ENCODE measurements at regions not wholly inside any gene's neighbourhood (a gene's known extent, or its start where the extent isn't known, plus 50 kb on each side); places are given as distances from the start of the nearest gene placed in this dataset.

DNA sequence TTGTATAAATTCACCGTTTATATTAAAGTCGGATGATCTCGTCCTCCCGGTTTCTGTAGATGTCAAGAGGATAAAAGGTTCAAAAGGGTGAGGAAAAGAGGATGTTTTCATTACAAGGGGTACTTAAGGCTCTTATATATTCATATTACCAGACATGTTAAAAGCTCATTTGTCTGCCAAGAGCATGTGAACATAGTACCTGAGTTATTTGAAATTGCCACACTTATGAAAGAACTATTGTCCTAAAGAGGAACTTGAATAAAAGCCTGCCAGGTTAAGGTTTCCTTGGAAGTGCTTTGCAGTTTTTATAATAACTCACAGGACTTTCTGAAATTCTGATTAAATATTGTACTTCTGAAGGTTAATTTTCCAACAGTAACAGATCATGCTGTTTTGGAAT lies 1915.1 kb downstream of the MAT2B start (continued):
- TF ChIP-seq NR2F2 (IDR thresholded peaks at IDR 0.05), result no peak

DNA sequence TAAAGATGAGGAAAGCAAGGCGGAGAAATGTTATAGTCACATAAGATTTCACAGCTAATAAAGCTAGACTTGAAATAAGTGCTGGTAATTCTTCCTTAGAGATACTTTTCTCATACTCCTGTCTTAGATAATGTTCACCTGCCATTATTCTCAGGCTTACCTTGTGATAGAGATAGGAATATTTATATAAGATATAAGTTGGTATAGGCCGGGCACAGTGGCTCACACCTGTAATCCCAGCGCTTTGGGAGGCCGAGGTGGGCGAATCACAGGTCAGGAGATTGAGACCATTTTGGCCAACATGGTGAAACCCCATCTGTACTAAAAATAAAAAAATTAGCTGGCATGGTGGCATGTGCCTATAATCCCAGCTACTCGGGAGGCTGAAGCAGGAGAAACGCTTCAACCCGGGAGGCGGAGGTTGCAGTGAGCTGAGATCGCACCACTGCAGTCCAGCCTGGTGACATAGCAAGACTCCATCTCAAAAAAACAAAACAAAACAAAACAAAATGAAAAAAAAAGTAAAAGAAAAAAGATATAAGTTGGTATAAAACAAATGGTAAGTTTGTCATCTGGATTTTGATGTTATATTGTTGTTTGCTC lies 1918.4 kb downstream of the MAT2B start:
- no peak for DNase-seq (ENCODE audit: low spot score)
- Histone ChIP-seq H3K36me3 (ENCODE audit: control insufficient read depth in 4 of 4, insufficient read depth in 3 of 4, low read depth in 1 of 4, low read length in 3 of 4) (no peaks in the 10 kb centered on the region), H3K9me3 (ENCODE audit: control insufficient read depth in 4 of 4, low read length in 3 of 4) (no peaks in the 10 kb centered on the region), H3K27me3 (ENCODE audit: control insufficient read depth in 4 of 4, insufficient read depth in 4 of 4, low read length in 3 of 4) (no peaks in the 10 kb centered on the region), H3K4me1 (ENCODE audit: control insufficient read depth in 4 of 4, insufficient read depth in 4 of 4, low read length in 3 of 4) (no peaks in the 10 kb centered on the region), H3K27ac (ENCODE audit: low read depth in 1 of 2, low read length in 2 of 2) (no peak overlapping the region), H3K4me3 (ENCODE audit: low read depth in 1 of 3, low read length in 3 of 3) (no peak overlapping the region), H3K9ac (ENCODE audit: low read depth in 1 of 2, low read length in 2 of 2) (no peak overlapping the region)
- no peak for TF ChIP-seq HNF4A (conservative IDR thresholded peaks at IDR 0.05)
- WGBS, result 89% methylated on average over 10 of the region's 10 CpGs

DNA sequence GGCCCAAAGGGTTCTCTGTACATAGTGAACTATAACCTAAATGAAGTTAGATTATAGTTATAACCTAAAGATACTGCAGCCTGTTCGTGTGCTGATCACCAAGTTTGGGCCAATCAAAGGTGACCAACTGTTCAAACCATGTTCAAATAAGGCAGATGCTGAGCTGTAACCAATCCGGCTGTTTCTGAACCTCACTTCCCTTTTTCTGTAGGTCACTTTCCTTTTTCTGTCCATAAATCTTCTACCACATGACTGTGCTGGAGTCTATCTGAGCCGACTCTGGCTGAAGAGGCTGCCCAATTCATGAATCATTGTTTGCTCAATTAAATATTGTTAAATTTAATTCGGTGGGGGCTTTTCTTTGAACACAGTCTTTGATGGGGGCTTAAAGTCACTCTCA lies 1920.2 kb downstream of the MAT2B start:
- DNase-seq (ENCODE audit: low spot score), result no peak
- no peak for TF ChIP-seq RAD21 (IDR thresholded peaks at IDR 0.05)
- TF ChIP-seq YY1 (IDR thresholded peaks at IDR 0.05), result no peak
- no peak for TF ChIP-seq FOXA2 (IDR thresholded peaks at IDR 0.05)
- no peak for TF ChIP-seq HNF4A (conservative IDR thresholded peaks at IDR 0.05)
- no peak for TF ChIP-seq JUND (IDR thresholded peaks at IDR 0.05)
- TF ChIP-seq, protein P1, sequence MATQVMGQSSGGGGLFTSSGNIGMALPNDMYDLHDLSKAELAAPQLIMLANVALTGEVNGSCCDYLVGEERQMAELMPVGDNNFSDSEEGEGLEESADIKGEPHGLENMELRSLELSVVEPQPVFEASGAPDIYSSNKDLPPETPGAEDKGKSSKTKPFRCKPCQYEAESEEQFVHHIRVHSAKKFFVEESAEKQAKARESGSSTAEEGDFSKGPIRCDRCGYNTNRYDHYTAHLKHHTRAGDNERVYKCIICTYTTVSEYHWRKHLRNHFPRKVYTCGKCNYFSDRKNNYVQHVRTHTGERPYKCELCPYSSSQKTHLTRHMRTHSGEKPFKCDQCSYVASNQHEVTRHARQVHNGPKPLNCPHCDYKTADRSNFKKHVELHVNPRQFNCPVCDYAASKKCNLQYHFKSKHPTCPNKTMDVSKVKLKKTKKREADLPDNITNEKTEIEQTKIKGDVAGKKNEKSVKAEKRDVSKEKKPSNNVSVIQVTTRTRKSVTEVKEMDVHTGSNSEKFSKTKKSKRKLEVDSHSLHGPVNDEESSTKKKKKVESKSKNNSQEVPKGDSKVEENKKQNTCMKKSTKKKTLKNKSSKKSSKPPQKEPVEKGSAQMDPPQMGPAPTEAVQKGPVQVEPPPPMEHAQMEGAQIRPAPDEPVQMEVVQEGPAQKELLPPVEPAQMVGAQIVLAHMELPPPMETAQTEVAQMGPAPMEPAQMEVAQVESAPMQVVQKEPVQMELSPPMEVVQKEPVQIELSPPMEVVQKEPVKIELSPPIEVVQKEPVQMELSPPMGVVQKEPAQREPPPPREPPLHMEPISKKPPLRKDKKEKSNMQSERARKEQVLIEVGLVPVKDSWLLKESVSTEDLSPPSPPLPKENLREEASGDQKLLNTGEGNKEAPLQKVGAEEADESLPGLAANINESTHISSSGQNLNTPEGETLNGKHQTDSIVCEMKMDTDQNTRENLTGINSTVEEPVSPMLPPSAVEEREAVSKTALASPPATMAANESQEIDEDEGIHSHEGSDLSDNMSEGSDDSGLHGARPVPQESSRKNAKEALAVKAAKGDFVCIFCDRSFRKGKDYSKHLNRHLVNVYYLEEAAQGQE (IDR thresholded peaks at IDR 0.05), result no peak
- no peak for TF ChIP-seq TAF1 (conservative IDR thresholded peaks at IDR 0.05)
- TF ChIP-seq RXRA (IDR thresholded peaks at IDR 0.05), result no peak
- no peak for TF ChIP-seq NR2F2 (IDR thresholded peaks at IDR 0.05)
- no peak for TF ChIP-seq EGR1 (IDR thresholded peaks at IDR 0.05; ENCODE audit: low read depth in 2 of 2)
- TF ChIP-seq, protein P2, sequence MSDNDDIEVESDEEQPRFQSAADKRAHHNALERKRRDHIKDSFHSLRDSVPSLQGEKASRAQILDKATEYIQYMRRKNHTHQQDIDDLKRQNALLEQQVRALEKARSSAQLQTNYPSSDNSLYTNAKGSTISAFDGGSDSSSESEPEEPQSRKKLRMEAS (IDR thresholded peaks at IDR 0.05), result no peak
- Histone ChIP-seq H3K4me3 (ENCODE audit: low read depth in 1 of 3, low read length in 3 of 3) (no peak overlapping the region), H3K9ac (ENCODE audit: low read depth in 1 of 2, low read length in 2 of 2) (no peak overlapping the region), H3K9me3 (ENCODE audit: control insufficient read depth in 4 of 4, low read length in 3 of 4) (no peaks in the 10 kb centered on the region), H3K4me1 (ENCODE audit: control insufficient read depth in 4 of 4, insufficient read depth in 4 of 4, low read length in 3 of 4) (no peaks in the 10 kb centered on the region), H3K36me3 (ENCODE audit: control insufficient read depth in 4 of 4, insufficient read depth in 3 of 4, low read depth in 1 of 4, low read length in 3 of 4) (no peaks in the 10 kb centered on the region), H3K27ac (ENCODE audit: low read depth in 1 of 2, low read length in 2 of 2) (no peak overlapping the region), H3K27me3 (ENCODE audit: control insufficient read depth in 4 of 4, insufficient read depth in 4 of 4, low read length in 3 of 4) (no peaks in the 10 kb centered on the region)
- 64% methylated on average over 4 of the region's 4 CpGs for WGBS

DNA sequence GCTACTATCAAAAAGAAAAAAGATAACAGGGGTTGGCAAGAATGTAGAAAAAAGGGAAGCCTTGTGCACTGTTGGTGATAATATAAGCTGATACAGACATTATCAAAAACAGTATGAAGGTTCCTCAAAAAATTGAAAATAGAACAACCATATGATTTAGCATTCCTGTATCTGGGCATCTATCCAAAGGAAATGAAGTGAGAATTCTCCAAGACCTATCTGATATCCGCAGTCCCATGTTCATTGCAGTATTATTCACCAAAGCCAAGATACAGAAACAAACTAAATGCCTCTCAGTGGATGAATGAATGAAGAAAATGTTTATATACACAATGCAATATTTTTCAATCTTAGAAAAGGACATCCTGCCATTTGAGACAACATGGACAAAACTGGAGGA lies 1943.3 kb downstream of the MAT2B start:
- H3K4me3 ChIP-seq (ENCODE audit: low read depth in 1 of 3, low read length in 3 of 3), result no peak overlapping the region
- H3K36me3 ChIP-seq (ENCODE audit: control insufficient read depth in 4 of 4, insufficient read depth in 3 of 4, low read depth in 1 of 4, low read length in 3 of 4), result no peaks in the 10 kb centered on the region
- TF ChIP-seq HNF4A (conservative IDR thresholded peaks at IDR 0.05) (no peak), RXRA (IDR thresholded peaks at IDR 0.05) (no peak), GABPA (IDR thresholded peaks at IDR 0.05 in 1 of 2, conservative IDR thresholded peaks at IDR 0.05 in 1 of 2) (no peak)
- TF ChIP-seq, protein P3, sequence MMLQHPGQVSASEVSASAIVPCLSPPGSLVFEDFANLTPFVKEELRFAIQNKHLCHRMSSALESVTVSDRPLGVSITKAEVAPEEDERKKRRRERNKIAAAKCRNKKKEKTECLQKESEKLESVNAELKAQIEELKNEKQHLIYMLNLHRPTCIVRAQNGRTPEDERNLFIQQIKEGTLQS (IDR thresholded peaks at IDR 0.05), result no peak
- TF ChIP-seq, protein P1 (IDR thresholded peaks at IDR 0.05), result no peak
- no peak overlapping the region for H3K27ac ChIP-seq (ENCODE audit: low read depth in 1 of 2, low read length in 2 of 2)
- WGBS, result 65% methylated on average over 1 of the region's 1 CpG
- no peaks in the 10 kb centered on the region for H3K27me3 ChIP-seq (ENCODE audit: control insufficient read depth in 4 of 4, insufficient read depth in 4 of 4, low read length in 3 of 4)
- H3K9me3 ChIP-seq (ENCODE audit: control insufficient read depth in 4 of 4, low read length in 3 of 4), result no peaks in the 10 kb centered on the region
- H3K4me1 ChIP-seq (ENCODE audit: control insufficient read depth in 4 of 4, insufficient read depth in 4 of 4, low read length in 3 of 4), result no peaks in the 10 kb centered on the region
- H3K9ac ChIP-seq (ENCODE audit: low read depth in 1 of 2, low read length in 2 of 2), result no peak overlapping the region
- no peak for DNase-seq (ENCODE audit: low spot score)

Measured in liver (tissue), 7 donors.